ENCODE measurements at regions not wholly inside any gene's neighbourhood (a gene's known extent, or its start where the extent isn't known, plus 50 kb on each side); places are given as distances from the start of the nearest gene placed in this dataset.

- no peak overlapping the region for H3K27ac Mint-ChIP-seq
- no peaks in the 10 kb centered on the region for H3K9me3 Mint-ChIP-seq
- no peak for DNase-seq
- H3K4me3 Mint-ChIP-seq, result no peak overlapping the region
- H3K4me1 Mint-ChIP-seq, result no peaks in the 10 kb centered on the region
- no peaks in the 10 kb centered on the region for H3K27me3 Mint-ChIP-seq (ENCODE audit: low read depth, poor library complexity)
- TF ChIP-seq CTCF (IDR thresholded peaks at IDR 0.05), result no peak
- no peaks in the 10 kb centered on the region for H3K36me3 Mint-ChIP-seq (ENCODE audit: low read depth)
Observed at GRCh38 chr11:79762279-79762921, 321.6 kb upstream of the TENM4 start.

GRCh38 chr11:79758325-79758724 is 317.5 kb upstream of the TENM4 start:
- DNase-seq, result no peak
- Mint-ChIP-seq H3K27me3 (ENCODE audit: low read depth, poor library complexity) (no peaks in the 10 kb centered on the region), H3K36me3 (ENCODE audit: low read depth) (no peaks in the 10 kb centered on the region), H3K4me1 (no peaks in the 10 kb centered on the region), H3K27ac (no peak overlapping the region), H3K9me3 (no peaks in the 10 kb centered on the region), H3K4me3 (no peak overlapping the region)
- TF ChIP-seq CTCF (IDR thresholded peaks at IDR 0.05), result no peak

GRCh38 chr11:79747406-79747805 is 306.6 kb upstream of the TENM4 start:
- TF ChIP-seq CTCF (IDR thresholded peaks at IDR 0.05), result no peak
- H3K27me3 Mint-ChIP-seq (ENCODE audit: low read depth, poor library complexity), result peaks cover 3% of the 10 kb centered on the region
- H3K27ac Mint-ChIP-seq, result no peak overlapping the region
- no peaks in the 10 kb centered on the region for H3K36me3 Mint-ChIP-seq (ENCODE audit: low read depth)
- H3K9me3 Mint-ChIP-seq, result no peaks in the 10 kb centered on the region
- no peak for DNase-seq
- no peaks in the 10 kb centered on the region for H3K4me1 Mint-ChIP-seq
- no peak overlapping the region for H3K4me3 Mint-ChIP-seq

- Mint-ChIP-seq H3K9me3 (no peaks in the 10 kb centered on the region), H3K4me3 (no peak overlapping the region)
Observed at GRCh38 chr11:79744941-79745340, 304.1 kb upstream of the TENM4 start.

GRCh38 chr11:79742176-79742575 is 301.3 kb upstream of the TENM4 start:
- TF ChIP-seq CTCF (IDR thresholded peaks at IDR 0.05), result no peak
- no peak overlapping the region for H3K27ac Mint-ChIP-seq
- no peak overlapping the region for H3K4me3 Mint-ChIP-seq
- peaks cover 15% of the 10 kb centered on the region for H3K27me3 Mint-ChIP-seq (ENCODE audit: low read depth, poor library complexity)
- no peaks in the 10 kb centered on the region for H3K36me3 Mint-ChIP-seq (ENCODE audit: low read depth)
- no peaks in the 10 kb centered on the region for H3K4me1 Mint-ChIP-seq
- H3K9me3 Mint-ChIP-seq, result no peaks in the 10 kb centered on the region
- DNase-seq, result no peak

More at GRCh38 chr11:79744941-79745340, 304.1 kb upstream of the TENM4 start:
- Mint-ChIP-seq H3K27me3 (ENCODE audit: low read depth, poor library complexity) (peaks cover 11% of the 10 kb centered on the region), H3K4me1 (no peaks in the 10 kb centered on the region), H3K36me3 (ENCODE audit: low read depth) (no peaks in the 10 kb centered on the region), H3K27ac (no peak overlapping the region)
- TF ChIP-seq CTCF (IDR thresholded peaks at IDR 0.05), result no peak
- no peak for DNase-seq

GRCh38 chr11:79739591-79739990 is 298.8 kb upstream of the TENM4 start:
- H3K4me1 Mint-ChIP-seq, result no peaks in the 10 kb centered on the region
- DNase-seq, result no peak
- no peak for TF ChIP-seq CTCF (IDR thresholded peaks at IDR 0.05)
- no peaks in the 10 kb centered on the region for H3K36me3 Mint-ChIP-seq (ENCODE audit: low read depth)
- H3K27me3 Mint-ChIP-seq (ENCODE audit: low read depth, poor library complexity), result peaks cover 15% of the 10 kb centered on the region
- H3K4me3 Mint-ChIP-seq, result no peak overlapping the region
- no peaks in the 10 kb centered on the region for H3K9me3 Mint-ChIP-seq
- H3K27ac Mint-ChIP-seq, result no peak overlapping the region

Measured in nephron progenitor cell (in vitro differentiated cells).